ENCODE measurements at regions not wholly inside any gene's neighbourhood (a gene's known extent, or its start where the extent isn't known, plus 50 kb on each side); places are given as distances from the start of the nearest gene placed in this dataset.

DNA sequence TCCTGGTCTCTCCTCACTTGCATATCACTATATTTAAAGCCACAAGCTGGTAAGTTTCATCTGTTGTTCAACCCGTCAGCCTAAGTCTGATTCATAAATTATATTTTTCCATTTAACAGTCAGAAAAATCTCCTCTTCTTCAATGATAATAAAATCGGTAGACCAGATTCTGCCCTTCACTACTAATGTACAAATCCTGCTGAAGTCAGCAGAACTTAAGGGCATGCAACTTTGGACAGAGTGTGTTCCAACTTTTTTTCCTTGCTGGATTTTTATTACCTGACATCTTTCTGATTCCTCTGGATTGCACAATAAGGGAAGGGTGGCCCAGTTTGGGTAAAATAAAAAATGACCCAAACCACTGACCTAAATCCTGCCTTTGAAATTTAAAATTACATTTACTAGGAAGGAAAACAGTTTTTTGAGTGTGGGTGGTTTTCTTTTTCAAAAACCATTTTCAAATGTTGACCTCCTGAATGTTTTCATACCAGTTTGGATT, 125.4 kb upstream of the DIO2 start:
- POLR2A ChIA-PET = no interaction called here
- CTCF ChIA-PET = no interaction called here
- no peak overlapping the region for H3K4me3 Mint-ChIP-seq
- no peaks in the 10 kb centered on the region for H3K4me1 Mint-ChIP-seq
- no peak overlapping the region for H3K27ac ChIP-seq (ENCODE audit: low read depth, low read length)
- no peak for DNase-seq
- H3K27me3 ChIP-seq (ENCODE audit: insufficient read depth, low read length, poor library complexity, severe bottlenecking) = no peaks in the 10 kb centered on the region
- no peaks in the 10 kb centered on the region for H3K36me3 Mint-ChIP-seq
- no peaks in the 10 kb centered on the region for H3K4me1 ChIP-seq (ENCODE audit: insufficient read depth, low read length)
- no peaks in the 10 kb centered on the region for H3K36me3 ChIP-seq (ENCODE audit: insufficient read depth, low read length)
- H3K9me3 Mint-ChIP-seq = peaks cover 2 to 11% (median 9%) of the 10 kb centered on the region in 5 donors
- H3K9me3 ChIP-seq (ENCODE audit: low read length) = no peaks in the 10 kb centered on the region
- no peak overlapping the region for H3K4me3 ChIP-seq (ENCODE audit: low read length)
- no peaks in the 10 kb centered on the region for H3K27me3 Mint-ChIP-seq
- no peak overlapping the region for H3K27ac Mint-ChIP-seq

DNA sequence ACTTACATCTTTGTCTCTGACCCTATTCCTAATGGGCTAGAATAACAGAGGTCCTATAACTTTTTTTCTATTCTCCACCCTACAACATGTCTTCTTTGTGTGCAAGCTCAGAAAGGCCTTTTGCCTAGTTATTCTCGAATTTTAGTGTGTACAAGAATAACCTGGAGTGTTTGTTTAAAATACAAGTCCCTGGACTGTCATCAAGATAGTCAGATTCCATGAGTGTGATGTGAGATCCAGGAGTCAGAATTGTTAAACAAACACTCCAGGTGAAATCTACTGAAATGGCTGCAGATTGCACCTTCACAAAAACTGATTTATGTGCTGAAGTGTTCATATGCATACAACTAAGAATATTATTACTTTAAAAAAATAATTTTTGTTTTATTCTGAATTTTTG, 114.4 kb upstream of the DIO2 start:
- no peaks in the 10 kb centered on the region for H3K4me1 Mint-ChIP-seq
- no peaks in the 10 kb centered on the region for H3K9me3 ChIP-seq (ENCODE audit: low read length)
- no peaks in the 10 kb centered on the region for H3K4me1 ChIP-seq (ENCODE audit: insufficient read depth, low read length)
- no peaks in the 10 kb centered on the region for H3K36me3 ChIP-seq (ENCODE audit: insufficient read depth, low read length)
- peaks cover 0 to 8% (median under 1%) of the 10 kb centered on the region in 5 donors for H3K9me3 Mint-ChIP-seq
- no peak overlapping the region for H3K4me3 Mint-ChIP-seq
- no peaks in the 10 kb centered on the region for H3K36me3 Mint-ChIP-seq
- H3K27ac Mint-ChIP-seq = no peak overlapping the region
- no peak for DNase-seq
- H3K27me3 Mint-ChIP-seq = no peaks in the 10 kb centered on the region
- H3K27me3 ChIP-seq (ENCODE audit: insufficient read depth, low read length, poor library complexity, severe bottlenecking) = no peaks in the 10 kb centered on the region
- POLR2A ChIA-PET = no interaction called here
- H3K27ac ChIP-seq (ENCODE audit: low read depth, low read length) = no peak overlapping the region
- CTCF ChIA-PET = no interaction called here
- no peak overlapping the region for H3K4me3 ChIP-seq (ENCODE audit: low read length)

DNA sequence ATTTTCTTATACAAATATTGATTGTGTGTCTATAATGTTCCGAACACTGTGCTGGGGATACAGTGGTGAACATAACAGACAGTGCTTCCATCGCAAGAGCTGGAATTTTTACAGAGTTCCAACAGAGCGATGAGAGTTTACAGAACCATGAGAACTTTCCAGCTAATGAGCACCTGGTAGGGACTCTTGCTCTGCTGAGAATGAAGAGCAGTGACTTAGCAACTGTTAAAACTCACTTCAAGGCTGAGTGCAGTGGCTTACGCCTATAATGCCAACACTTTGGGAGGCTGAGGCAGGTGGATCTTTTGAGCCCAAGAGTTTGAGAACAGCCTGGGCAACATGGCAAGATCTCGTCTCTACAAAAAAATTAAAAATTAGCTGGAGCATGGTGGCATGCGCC, 113.8 kb upstream of the DIO2 start:
- ChIA-PET CTCF (no interaction called here), POLR2A (no interaction called here)
- Mint-ChIP-seq H3K4me1 (no peaks in the 10 kb centered on the region), H3K4me3 (no peak overlapping the region), H3K36me3 (no peaks in the 10 kb centered on the region), H3K27me3 (no peaks in the 10 kb centered on the region), H3K27ac (no peak overlapping the region), H3K9me3 (peaks cover 0 to 8% (median 2%) of the 10 kb centered on the region in 5 donors)
- no peak overlapping the region for H3K4me3 ChIP-seq (ENCODE audit: low read length)
- no peaks in the 10 kb centered on the region for H3K4me1 ChIP-seq (ENCODE audit: insufficient read depth, low read length)
- H3K9me3 ChIP-seq (ENCODE audit: low read length) = no peaks in the 10 kb centered on the region
- H3K27me3 ChIP-seq (ENCODE audit: insufficient read depth, low read length, poor library complexity, severe bottlenecking) = no peaks in the 10 kb centered on the region
- DNase-seq = no peak
- no peaks in the 10 kb centered on the region for H3K36me3 ChIP-seq (ENCODE audit: insufficient read depth, low read length)
- no peak overlapping the region for H3K27ac ChIP-seq (ENCODE audit: low read depth, low read length)

DNA sequence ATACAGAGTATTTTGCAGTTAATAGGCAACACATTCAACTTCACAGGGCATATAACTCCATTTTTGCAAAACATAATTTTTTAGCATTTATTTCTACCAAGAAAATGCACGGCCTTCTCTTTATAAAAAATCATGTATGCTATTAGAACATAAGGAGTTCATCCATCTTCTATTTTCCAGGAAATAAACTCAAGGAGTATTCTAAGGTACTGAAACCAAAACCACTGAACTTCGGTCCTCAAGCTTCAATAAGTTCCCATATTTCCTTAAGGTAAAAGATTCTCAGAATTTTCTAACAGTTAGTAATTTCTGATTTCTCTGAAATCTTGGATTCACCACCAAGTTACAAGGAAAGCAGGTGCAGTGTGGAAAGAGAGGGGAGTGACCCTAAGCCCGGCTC, 113.3 kb upstream of the DIO2 start:
- H3K36me3 ChIP-seq (ENCODE audit: insufficient read depth, low read length) = no peaks in the 10 kb centered on the region
- CTCF ChIA-PET = no interaction called here
- no peaks in the 10 kb centered on the region for H3K9me3 ChIP-seq (ENCODE audit: low read length)
- H3K4me1 ChIP-seq (ENCODE audit: insufficient read depth, low read length) = no peaks in the 10 kb centered on the region
- no peak overlapping the region for H3K4me3 Mint-ChIP-seq
- no peak overlapping the region for H3K4me3 ChIP-seq (ENCODE audit: low read length)
- no peaks in the 10 kb centered on the region for H3K27me3 Mint-ChIP-seq
- no peaks in the 10 kb centered on the region for H3K4me1 Mint-ChIP-seq
- DNase-seq = no peak
- H3K9me3 Mint-ChIP-seq = peaks cover 2 to 8% (median 4%) of the 10 kb centered on the region in 5 donors
- POLR2A ChIA-PET = no interaction called here
- H3K36me3 Mint-ChIP-seq = no peaks in the 10 kb centered on the region
- no peaks in the 10 kb centered on the region for H3K27me3 ChIP-seq (ENCODE audit: insufficient read depth, low read length, poor library complexity, severe bottlenecking)
- H3K27ac Mint-ChIP-seq = no peak overlapping the region
- H3K27ac ChIP-seq (ENCODE audit: low read depth, low read length) = no peak overlapping the region

DNA sequence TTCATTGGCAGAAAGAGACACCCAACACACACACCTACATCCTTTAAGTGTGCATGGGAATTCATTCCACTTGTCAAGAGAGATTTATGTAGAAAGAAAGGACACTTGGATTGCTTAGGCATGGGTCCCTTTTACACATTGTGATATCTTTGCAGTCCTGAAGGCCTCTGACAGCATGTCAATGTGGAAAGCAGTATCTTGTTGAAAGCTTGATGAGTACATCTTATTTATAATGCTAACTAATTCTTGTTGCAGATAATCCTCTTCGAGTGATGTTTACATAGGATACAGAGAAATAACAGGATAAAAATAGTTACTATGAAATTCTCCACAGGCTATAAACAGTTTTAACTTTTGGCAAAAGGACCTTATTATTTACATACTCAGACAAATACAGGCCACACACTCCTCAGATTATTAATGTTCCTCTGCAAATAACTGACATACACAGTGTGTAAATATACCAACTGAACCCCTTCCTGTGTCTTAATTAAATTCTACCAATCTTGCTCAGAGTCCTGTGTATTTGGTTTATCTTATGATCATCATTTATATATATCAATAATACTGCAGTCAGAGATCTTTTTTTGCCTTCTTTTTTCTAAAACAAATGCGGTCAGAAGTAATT, 111.8 kb upstream of the DIO2 start:
- H3K4me1 ChIP-seq (ENCODE audit: insufficient read depth, low read length) = no peaks in the 10 kb centered on the region
- DNase-seq = no peak
- H3K9me3 ChIP-seq (ENCODE audit: low read length) = no peaks in the 10 kb centered on the region
- no peaks in the 10 kb centered on the region for H3K27me3 Mint-ChIP-seq
- H3K27me3 ChIP-seq (ENCODE audit: insufficient read depth, low read length, poor library complexity, severe bottlenecking) = no peaks in the 10 kb centered on the region
- no peak overlapping the region for H3K4me3 Mint-ChIP-seq
- H3K4me1 Mint-ChIP-seq = no peaks in the 10 kb centered on the region
- no peak overlapping the region for H3K4me3 ChIP-seq (ENCODE audit: low read length)
- H3K27ac Mint-ChIP-seq = no peak overlapping the region
- no peaks in the 10 kb centered on the region for H3K36me3 Mint-ChIP-seq
- H3K9me3 Mint-ChIP-seq = peaks cover 2 to 11% (median 10%) of the 10 kb centered on the region in 5 donors
- ChIA-PET CTCF (no interaction called here), POLR2A (no interaction called here)
- H3K27ac ChIP-seq (ENCODE audit: low read depth, low read length) = no peak overlapping the region
- H3K36me3 ChIP-seq (ENCODE audit: insufficient read depth, low read length) = no peaks in the 10 kb centered on the region

DNA sequence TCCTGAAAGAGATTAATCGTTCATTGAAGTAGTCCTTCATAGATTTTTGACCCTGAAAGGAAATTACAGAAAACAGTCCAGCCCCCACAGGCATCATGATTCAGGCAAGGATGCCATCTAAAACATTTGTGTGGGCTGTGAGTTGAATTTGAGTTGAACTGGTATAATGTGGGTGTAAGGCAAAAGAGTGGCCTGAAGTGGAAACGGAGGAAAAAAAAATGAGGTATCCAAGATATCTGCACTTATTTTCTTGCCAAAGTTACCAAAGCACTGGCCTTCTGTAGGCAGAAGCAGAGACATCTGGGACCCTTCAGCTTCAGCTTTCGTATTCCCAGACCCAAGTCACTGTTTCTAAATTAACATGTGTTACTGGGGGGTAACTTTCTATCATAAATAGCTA, 105.1 kb upstream of the DIO2 start:
- Mint-ChIP-seq H3K4me3 (no peak overlapping the region), H3K9me3 (peaks cover 8 to 19% (median 13%) of the 10 kb centered on the region in 5 donors), H3K36me3 (no peaks in the 10 kb centered on the region), H3K4me1 (no peaks in the 10 kb centered on the region), H3K27ac (no peak overlapping the region), H3K27me3 (no peaks in the 10 kb centered on the region)
- no peak for DNase-seq
- H3K27ac ChIP-seq (ENCODE audit: low read depth, low read length) = no peak overlapping the region
- H3K36me3 ChIP-seq (ENCODE audit: insufficient read depth, low read length) = no peaks in the 10 kb centered on the region
- POLR2A ChIA-PET = no interaction called here
- no peak overlapping the region for H3K4me3 ChIP-seq (ENCODE audit: low read length)
- CTCF ChIA-PET = no interaction called here
- no peaks in the 10 kb centered on the region for H3K9me3 ChIP-seq (ENCODE audit: low read length)
- no peaks in the 10 kb centered on the region for H3K27me3 ChIP-seq (ENCODE audit: insufficient read depth, low read length, poor library complexity, severe bottlenecking)
- no peaks in the 10 kb centered on the region for H3K4me1 ChIP-seq (ENCODE audit: insufficient read depth, low read length)

DNA sequence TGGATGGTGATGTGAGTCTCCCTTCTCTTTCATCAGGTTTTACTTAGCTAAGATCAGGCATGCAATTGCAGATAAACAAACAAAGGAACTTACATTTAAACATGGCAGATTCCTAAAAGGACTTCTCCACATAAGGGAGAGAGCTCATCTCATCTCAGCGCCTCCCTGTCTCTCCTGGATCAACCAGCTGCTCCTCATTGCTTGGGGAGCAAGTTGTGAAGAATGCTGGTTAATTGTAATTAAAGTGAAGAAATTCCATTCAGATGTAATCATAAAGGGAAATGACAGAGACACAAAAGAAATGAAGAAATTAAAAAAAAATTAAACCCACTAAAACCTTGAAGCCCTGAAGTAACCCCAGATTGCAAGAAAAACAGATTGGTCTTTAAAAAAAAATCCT, 104.4 kb upstream of the DIO2 start:
- no peak overlapping the region for H3K27ac Mint-ChIP-seq
- H3K27me3 Mint-ChIP-seq = no peaks in the 10 kb centered on the region
- H3K4me3 Mint-ChIP-seq = no peak overlapping the region
- Histone ChIP-seq H3K27me3 (ENCODE audit: insufficient read depth, low read length, poor library complexity, severe bottlenecking) (no peaks in the 10 kb centered on the region), H3K4me3 (ENCODE audit: low read length) (no peak overlapping the region), H3K9me3 (ENCODE audit: low read length) (no peaks in the 10 kb centered on the region), H3K4me1 (ENCODE audit: insufficient read depth, low read length) (no peaks in the 10 kb centered on the region), H3K27ac (ENCODE audit: low read depth, low read length) (no peak overlapping the region), H3K36me3 (ENCODE audit: insufficient read depth, low read length) (no peaks in the 10 kb centered on the region)
- DNase-seq = no peak
- POLR2A ChIA-PET = no interaction called here
- H3K36me3 Mint-ChIP-seq = no peaks in the 10 kb centered on the region
- CTCF ChIA-PET = no interaction called here
- H3K4me1 Mint-ChIP-seq = no peaks in the 10 kb centered on the region
- peaks cover 6 to 19% (median 9%) of the 10 kb centered on the region in 5 donors for H3K9me3 Mint-ChIP-seq

DNA sequence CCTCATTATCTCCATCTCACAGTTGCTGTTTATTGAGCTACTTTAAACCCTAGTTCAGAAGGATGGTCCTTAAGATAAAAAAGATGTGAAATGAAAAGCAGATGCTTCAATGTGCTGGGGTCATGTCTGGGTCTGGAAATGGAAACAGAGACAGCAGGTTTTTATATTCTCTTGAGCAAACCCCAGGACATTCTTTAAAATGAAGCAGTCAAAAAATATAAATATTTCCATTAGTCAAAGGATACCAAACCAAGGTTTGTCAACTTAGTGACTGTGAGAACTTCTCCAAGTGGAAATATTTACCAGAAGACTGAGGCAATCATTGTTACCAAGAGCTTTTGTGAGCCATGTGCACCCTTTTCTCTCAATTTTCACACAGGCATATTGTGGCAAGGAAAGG, 102.5 kb upstream of the DIO2 start:
- H3K4me3 Mint-ChIP-seq = no peak overlapping the region
- no peak for DNase-seq
- H3K36me3 Mint-ChIP-seq = no peaks in the 10 kb centered on the region
- ChIA-PET POLR2A (no interaction called here), CTCF (no interaction called here)
- Histone ChIP-seq H3K4me1 (ENCODE audit: insufficient read depth, low read length) (no peaks in the 10 kb centered on the region), H3K4me3 (ENCODE audit: low read length) (no peak overlapping the region), H3K27me3 (ENCODE audit: insufficient read depth, low read length, poor library complexity, severe bottlenecking) (no peaks in the 10 kb centered on the region), H3K36me3 (ENCODE audit: insufficient read depth, low read length) (no peaks in the 10 kb centered on the region), H3K27ac (ENCODE audit: low read depth, low read length) (no peak overlapping the region), H3K9me3 (ENCODE audit: low read length) (no peaks in the 10 kb centered on the region)
- H3K4me1 Mint-ChIP-seq = no peaks in the 10 kb centered on the region
- H3K9me3 Mint-ChIP-seq = peaks cover 0 to 9% (median 6%) of the 10 kb centered on the region in 5 donors
- H3K27ac Mint-ChIP-seq = no peak overlapping the region
- H3K27me3 Mint-ChIP-seq = no peaks in the 10 kb centered on the region

Measured in CD8-positive, alpha-beta memory T cell (primary cell).